Psoas muscle (tissue), 7 donors: ENCODE measurements at regions not wholly inside any gene's neighbourhood (a gene's known extent, or its start where the extent isn't known, plus 50 kb on each side); places are given as distances from the start of the nearest gene placed in this dataset.

Source experiments
- ATAC-seq, 4 donors: fragments of 200-7000 bp; cut with Tn5 transposase; one replicate each; pipeline ENCODE4 v1.9.1; 2020; ENCODE audit warnings: moderate library complexity in 3 of 4, mild to moderate bottlenecking in 2 of 4
- DNase-seq, 2 donors: peaks; one replicate each; pipeline ENCODE4 v3.0.0-alpha.2; 2020
- H3K27ac ChIP-seq: fragments of 200-600 bp; one replicate; pipeline ENCODE4 v1.8.0; 2022
- H3K27me3 ChIP-seq, 3 donors: fragments of 200-600 bp in 1 of 3; one replicate each; pipeline versions ENCODE4 v1.6.1 to v1.8.0; 2013 to 2022; ENCODE audit warnings: low read length in 2 of 3, mild to moderate bottlenecking in 2 of 3, moderate library complexity in 1 of 3; ENCODE audit not compliant: insufficient read depth in 3 of 3
- H3K36me3 ChIP-seq, 2 donors: fragments of 200-600 bp in 1 of 2; one replicate each; pipeline versions ENCODE4 v1.6.1 to v1.8.0; 2013 to 2022; ENCODE audit warnings: low read depth in 1 of 2, mild to moderate bottlenecking in 1 of 2, moderate library complexity in 1 of 2; ENCODE audit not compliant: insufficient read depth in 1 of 2
- H3K4me1 ChIP-seq: fragments of 200-600 bp; one replicate; pipeline ENCODE4 v1.8.0; 2022
- H3K4me3 ChIP-seq: fragments of 200-600 bp; one replicate; pipeline ENCODE4 v1.8.0; 2022; ENCODE audit warnings: mild to moderate bottlenecking
- H3K9me3 ChIP-seq: fragments of 200-600 bp; one replicate; pipeline ENCODE4 v1.8.0; 2022
- CTCF ChIP-seq: fragments of 200-600 bp; IDR thresholded peaks from one replicate; pipeline ENCODE4 v1.8.0; 2022; ENCODE audit warnings: antibody characterized with exemption
- WGBS, 3 donors: extraction: QIAGEN DNeasy Blood & Tissue Kit; methylation state at CpG; one replicate each; pipeline versions ENCODE4 v1.1.6 to v1.1.7; 2013; 5-methylcytosine and 5-hydroxymethylcytosine counted together
- intact Hi-C, 2 donors: fragments of 100-400 bp; cut with DNase I; formaldehyde crosslinking; loops; one replicate each; pipeline versions ENCODE4 v1.11.0 to v1.14.2; 2022
- donor health status: healthy with polysubstance abuse.
- donor health status: DM: no; HTN: no; CAD: no; lungs with moderate emphysema.
- donor health status: Bipolar disorder and iron deficiency.
- donor health status: healthy.
- donor health status: DM: yes; HTN: yes; CAD: no.
- donor health status: DM: no; HTN: no; CAD: no.
- donor health status: DM: yes; HTN: yes; CAD: no.

DNA sequence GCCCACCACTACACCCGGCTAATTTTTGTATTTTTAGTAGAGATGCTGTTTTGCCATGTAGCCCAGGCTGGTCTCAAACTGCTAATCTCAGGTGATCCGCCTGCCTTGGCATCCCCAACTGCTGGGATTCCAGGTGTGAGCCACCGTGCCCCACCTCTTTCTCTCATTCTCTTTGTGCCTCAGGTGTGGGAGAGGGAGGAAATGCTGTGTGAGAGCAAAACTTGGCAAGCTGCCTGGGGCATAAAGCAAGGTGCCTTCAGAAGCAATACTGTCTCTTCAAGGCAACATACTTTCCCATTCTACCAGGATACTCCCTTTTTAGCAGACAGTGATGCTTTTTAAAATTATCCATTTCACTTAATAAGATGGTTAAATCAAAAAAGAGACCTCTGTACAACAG is 53.2 kb upstream of the RFC3 start:
- intact Hi-C loops = no loop called here
- Histone ChIP-seq H3K27ac (no peak overlapping the region), H3K4me3 (no peak overlapping the region), H3K27me3 (no peaks in the 10 kb centered on the region), H3K36me3 (no peaks in the 10 kb centered on the region), H3K4me1 (no peaks in the 10 kb centered on the region), H3K9me3 (no peaks in the 10 kb centered on the region)
- ATAC-seq (no peak), DNase-seq (no peak)
- TF ChIP-seq CTCF = no peak
- 84 to 95% (median 85%) methylated on average over 3 of the region's 3 CpGs for WGBS, 3 donors

DNA sequence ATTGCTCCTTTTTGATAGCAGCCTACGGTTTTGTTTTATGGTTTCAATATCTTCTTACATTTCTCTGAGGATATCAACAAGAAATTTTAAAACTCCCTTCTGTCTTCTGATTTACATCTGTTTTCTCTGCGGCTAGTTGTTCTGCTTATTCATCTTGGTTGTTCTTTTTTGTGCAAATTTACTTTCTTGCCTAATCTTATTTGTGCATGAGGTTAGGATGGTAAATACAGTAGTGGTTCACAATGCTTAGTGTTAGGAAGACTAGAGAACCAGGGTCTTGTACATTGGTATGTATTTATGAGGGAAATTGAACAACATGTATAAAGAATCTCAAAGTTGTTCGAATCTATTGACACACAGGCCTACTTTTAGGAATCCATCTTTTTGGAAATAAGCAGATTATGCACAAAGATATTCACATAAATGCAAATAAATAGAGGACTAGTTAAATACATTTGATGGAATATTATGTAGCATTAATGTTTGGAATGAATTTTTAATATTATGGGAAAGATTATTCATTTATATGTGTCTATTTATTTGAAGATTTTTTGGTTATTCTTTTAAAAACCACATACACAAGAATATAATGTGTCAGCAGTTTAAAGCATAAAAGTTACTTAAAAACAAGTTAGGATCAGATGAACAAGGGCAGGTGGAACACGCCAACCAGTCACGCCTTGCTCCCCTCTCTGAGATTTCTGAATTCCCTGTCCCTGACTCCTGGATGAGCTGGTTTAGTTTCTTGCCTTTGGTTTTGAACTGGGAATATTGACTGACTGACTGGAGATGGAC is 51.4 kb upstream of the RFC3 start:
- DNase-seq (no peak), ATAC-seq (no peak)
- H3K4me1 ChIP-seq = no peaks in the 10 kb centered on the region
- TF ChIP-seq CTCF = no peak
- H3K9me3 ChIP-seq = no peaks in the 10 kb centered on the region
- H3K27me3 ChIP-seq = no peaks in the 10 kb centered on the region
- H3K27ac ChIP-seq = no peak overlapping the region
- intact Hi-C loops = no loop called here
- H3K36me3 ChIP-seq = no peaks in the 10 kb centered on the region
- 86 to 90% (median 90%) methylated on average over 5 of the region's 5 CpGs for whole genome bisulfite sequencing, 3 donors
- no peak overlapping the region for H3K4me3 ChIP-seq

- no peak for ATAC-seq
- intact Hi-C loops = no loop called here
- WGBS, 3 donors = 95 to 97% (median 95%) methylated on average over 2 of the region's 2 CpGs
Measured at GRCh38 chr13:33767140-33767539, 50.8 kb upstream of the RFC3 start.

More at GRCh38 chr13:33767140-33767539, 50.8 kb upstream of the RFC3 start:
- Histone ChIP-seq H3K27ac (no peak overlapping the region), H3K27me3 (no peaks in the 10 kb centered on the region), H3K4me1 (no peaks in the 10 kb centered on the region), H3K36me3 (no peaks in the 10 kb centered on the region), H3K4me3 (no peak overlapping the region), H3K9me3 (no peaks in the 10 kb centered on the region)
- DNase-seq = no peak
- no peak for TF ChIP-seq CTCF
